A549 (cell line): ENCODE measurements at regions not wholly inside any gene's neighbourhood (a gene's known extent, or its start where the extent isn't known, plus 50 kb on each side); places are given as distances from the start of the nearest gene placed in this dataset.

Source experiments
- ATAC-seq, 2 experiments: fragments of 200-7000 bp in 1 of 2; fragments of >200 bp in 1 of 2; cut with Nextera tagmentation in 1 of 2; cut with Tn5 transposase in 1 of 2; 3 replicates each; pipeline versions ENCODE4 v1.8.0 to v1.9.1; 2018 to 2020; ENCODE audit warnings: mild to moderate bottlenecking in 1 of 2, moderate library complexity in 1 of 2
- CTCF ChIA-PET: fragments of 300-600 bp; sonication (Branson Sonifier 250); formaldehyde crosslinking; extraction: SDS; loops from one replicate; lab custom pipeline; 2021; ENCODE audit warnings: antibody characterized with exemption, inconsistent platforms; lab: Yijun Ruan, JAX
- POLR2A ChIA-PET: fragments of 350-600 bp; formaldehyde crosslinking; extraction: SDS; loops from one replicate; lab custom pipeline; 2021; ENCODE audit warnings: antibody characterized with exemption, inconsistent platforms; lab: Yijun Ruan, JAX
- DNase-seq, 2 experiments: peaks; one replicate each; pipeline versions ENCODE4 v3.0.0 to v3.0.0-alpha.2; 2011 to 2016; ENCODE audit warnings: low read depth in 1 of 2, low spot score in 1 of 2
- FAIRE-seq: peaks from 2 replicates; lab custom pipeline; 2011; peaks lifted over from hg19 to GRCh38; lab: Jason Lieb, UNC
- H3K27ac ChIP-seq, 2 experiments: fragments of >200 bp; sonication (Bioruptor Twin); formaldehyde crosslinking; 3 replicates each; pipeline ENCODE4 v1.5.1; 2016 to 2017
- H3K4me1 ChIP-seq: fragments of >200 bp; sonication (Bioruptor Twin); formaldehyde crosslinking; 3 replicates; pipeline ENCODE4 v1.6.1; 2016
- H3K4me2 ChIP-seq: fragments of >200 bp; sonication (Bioruptor Twin); formaldehyde crosslinking; 3 replicates; pipeline ENCODE4 v1.6.1; 2016
- H3K4me3 ChIP-seq: fragments of >200 bp; sonication (Bioruptor Twin); formaldehyde crosslinking; 3 replicates; pipeline ENCODE4 v1.5.1; 2016
- H3K9me3 ChIP-seq: fragments of >200 bp; sonication (Bioruptor Twin); formaldehyde crosslinking; 3 replicates; pipeline ENCODE4 v1.6.1; 2016
- ATOH8 ChIP-seq: fragments of 250-450 bp; sonication (Bioruptor Pico); IDR thresholded peaks from 2 replicates; pipeline ENCODE4 v1.5.0; 2020; ENCODE audit warnings: low read depth, mild to moderate bottlenecking, moderate library complexity
- CBX2 ChIP-seq: fragments of 200-600 bp; sonication (generic); IDR thresholded peaks from 2 replicates; pipeline ENCODE4 v1.6.1; 2016; ENCODE audit warnings: low read depth, mild to moderate bottlenecking, borderline replicate concordance
- CBX8 ChIP-seq: fragments of 200-600 bp; sonication (generic); IDR thresholded peaks from 2 replicates; pipeline ENCODE4 v1.6.1; 2016
- E2F6 ChIP-seq: IDR thresholded peaks from 2 replicates; pipeline ENCODE4 v1.6.1; 2012; ENCODE audit warnings: low read depth, borderline replicate concordance
- EP300 ChIP-seq, 2 experiments: fragments of >200 bp; sonication (Bioruptor Twin); formaldehyde crosslinking; IDR thresholded peaks; 2 replicates in 1 of 2; 3 replicates in 1 of 2; pipeline ENCODE4 v1.6.1; 2016 to 2017
- FOSL2 ChIP-seq, 2 experiments: fragments of 450-650 bp in 1 of 2; fragments of >200 bp in 1 of 2; sonication (Bioruptor Twin) in 1 of 2; formaldehyde crosslinking; IDR thresholded peaks; 2 replicates each; pipeline versions ENCODE4 v1.5.0 to v1.6.1; 2016 to 2020; ENCODE audit warnings: mild to moderate bottlenecking in 1 of 2, moderate library complexity in 1 of 2
- HDAC2 ChIP-seq: fragments of 200-600 bp; sonication (generic); IDR thresholded peaks from 2 replicates; pipeline ENCODE4 v1.6.1; 2016
- HOXB5 ChIP-seq: fragments of 250-450 bp; sonication (Bioruptor Pico); IDR thresholded peaks from 2 replicates; pipeline ENCODE4 v1.5.0; 2020; ENCODE audit warnings: mild to moderate bottlenecking, moderate library complexity
- JUNB ChIP-seq: fragments of >200 bp; sonication (Bioruptor Twin); formaldehyde crosslinking; IDR thresholded peaks from 2 replicates; pipeline ENCODE4 v1.6.1; 2016
- MAFK ChIP-seq: fragments of 450-650 bp; IDR thresholded peaks from 2 replicates; pipeline ENCODE4 v1.6.1; 2014; ENCODE audit not compliant: partially characterized antibody
- NFE2L2 ChIP-seq: fragments of 150-350 bp; conservative IDR thresholded peaks from 2 replicates; pipeline ENCODE4 v1.6.1; 2014; ENCODE audit warnings: low read length
- NPAS2 ChIP-seq: fragments of 250-450 bp; sonication (Bioruptor Pico); IDR thresholded peaks from 2 replicates; pipeline ENCODE4 v1.8.0; 2022; ENCODE audit warnings: mild to moderate bottlenecking, moderate library complexity, borderline replicate concordance
- PHF8 ChIP-seq: fragments of 200-600 bp; sonication (generic); IDR thresholded peaks from 2 replicates; pipeline ENCODE4 v1.6.1; 2016; ENCODE audit warnings: low read depth, mild to moderate bottlenecking, antibody characterized with exemption, moderate library complexity, borderline replicate concordance
- POLR2A ChIP-seq: IDR thresholded peaks from 2 replicates; pipeline ENCODE4 v1.6.1; 2012; ENCODE audit warnings: mild to moderate bottlenecking, low read length
- POLR2AphosphoS2 ChIP-seq: conservative IDR thresholded peaks from 2 replicates; pipeline ENCODE4 v1.6.1; 2012; ENCODE audit warnings: low read length, improper control_type of control experiment, inconsistent platforms
- RCOR1 ChIP-seq: fragments of 150-350 bp; IDR thresholded peaks from 2 replicates; pipeline ENCODE4 v1.6.1; 2014; ENCODE audit warnings: antibody characterized with exemption, low read length, low read depth
- REST ChIP-seq: fragments of 200-600 bp; sonication (generic); IDR thresholded peaks from 2 replicates; pipeline ENCODE4 v1.6.1; 2016; ENCODE audit warnings: antibody characterized with exemption, mild to moderate bottlenecking, moderate library complexity
- RFX5 ChIP-seq: fragments of 450-650 bp; IDR thresholded peaks from 2 replicates; pipeline ENCODE4 v1.7.1; 2014; ENCODE audit warnings: antibody characterized with exemption, mild to moderate bottlenecking, moderate library complexity
- RNF2 ChIP-seq: fragments of 200-600 bp; sonication (generic); IDR thresholded peaks from 2 replicates; pipeline ENCODE4 v1.6.1; 2016; ENCODE audit warnings: low read depth, mild to moderate bottlenecking, antibody characterized with exemption, moderate library complexity, borderline replicate concordance
- SMC3 ChIP-seq: fragments of >200 bp; sonication (Bioruptor Twin); formaldehyde crosslinking; IDR thresholded peaks from 3 replicates; pipeline ENCODE4 v1.6.1; 2018; ENCODE audit warnings: inconsistent platforms
- SREBF2 ChIP-seq: fragments of 450-650 bp; IDR thresholded peaks from 2 replicates; pipeline ENCODE4 v1.6.1; 2014; ENCODE audit warnings: mild to moderate bottlenecking, moderate library complexity
- ZC3H11A ChIP-seq: fragments of 450-650 bp; IDR thresholded peaks from 2 replicates; pipeline ENCODE4 v1.6.1; 2014; ENCODE audit warnings: antibody characterized with exemption, mild to moderate bottlenecking
- ZNF302 ChIP-seq: fragments of 250-450 bp; sonication (Bioruptor Pico); IDR thresholded peaks from 2 replicates; pipeline ENCODE4 v1.9.0; 2021; ENCODE audit warnings: inconsistent platforms, mild to moderate bottlenecking, moderate library complexity
- WGBS: methylation state at CpG from one replicate; pipeline ENCODE4 v1.1.6; 2017; ENCODE audit errors: missing lambda C conversion rate; 5-methylcytosine and 5-hydroxymethylcytosine counted together
- TF ChIP-seq, protein P1 (sequence below): fragments of >200 bp; sonication (Bioruptor Twin); formaldehyde crosslinking; IDR thresholded peaks from 3 replicates; pipeline ENCODE4 v1.6.1; 2016

DNA sequence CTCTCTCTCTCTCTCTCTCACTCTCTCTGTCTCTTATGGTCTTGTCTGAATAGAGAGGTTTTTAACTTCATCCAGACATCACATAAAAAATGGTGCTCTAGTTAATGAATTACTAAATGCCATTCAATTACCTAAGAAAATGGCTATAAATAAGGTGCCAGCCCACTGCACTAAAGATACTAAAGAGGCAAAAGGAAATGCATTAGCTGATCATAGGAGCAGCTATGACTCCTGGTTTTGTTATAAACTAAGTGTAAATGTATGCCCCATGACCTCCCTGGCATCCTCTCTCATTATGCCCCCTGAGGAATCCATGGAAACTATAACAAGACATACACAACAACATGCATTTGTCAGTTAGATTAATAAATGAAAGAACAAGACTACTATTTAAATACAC lies 57.5 kb upstream of the PDC start:
- Histone ChIP-seq H3K4me3 (no peak overlapping the region), H3K4me1 (peaks cover 19% of the 10 kb centered on the region), H3K27ac (no peak overlapping the region), H3K4me2 (no peak overlapping the region)
- DNase-seq = peak in 1 of 2 experiments; percentile 19
- ChIA-PET POLR2A (no interaction called here), CTCF (interaction anchor here (1.3 kb wide), 1 partner anchor 10 kb away, joined by 3 read pairs; no protein-coding TSS in a partner anchor)
- no peak for FAIRE-seq
- TF ChIP-seq JUNB = no peak
- TF ChIP-seq NPAS2 (CRISPR knock-in tag) = no peak
- no peak for TF ChIP-seq ATOH8 (CRISPR knock-in tag)
- no peak for TF ChIP-seq POLR2A
- TF ChIP-seq HOXB5 (CRISPR knock-in tag) = no peak
- TF ChIP-seq EP300 (IDR thresholded peaks at IDR 0.05) = no peak
- no peak for TF ChIP-seq RNF2
- no peak for TF ChIP-seq E2F6
- TF ChIP-seq HDAC2 = no peak
- TF ChIP-seq ZNF302 = no peak
- TF ChIP-seq FOSL2 (IDR thresholded peaks at IDR 0.05) = no peak
- TF ChIP-seq FOSL2 (CRISPR knock-in tag; IDR thresholded peaks at IDR 0.05) = no peak
- TF ChIP-seq MAFK = no peak
- TF ChIP-seq SMC3 = no peak
- no peak for TF ChIP-seq CBX2
- TF ChIP-seq, all 56 proteins: peak for 0
- ATAC-seq = no peak; a peak in 2 of 6 replicates
- peaks cover 6% of the 10 kb centered on the region for H3K9me3 ChIP-seq

GRCh38 chr1:186514367-186514766 lies 53.5 kb upstream of the PDC start:
- Histone ChIP-seq H3K9me3 (peaks cover 5% of the 10 kb centered on the region; the same call in 2 of the 3 replicates), H3K4me2 (no peak overlapping the region), H3K4me1 (peaks cover 23% of the 10 kb centered on the region), H3K27ac (no peak overlapping the region; a peak in 1 of 6 replicates), H3K4me3 (no peak overlapping the region)
- ATAC-seq (no peak), DNase-seq (no peak), FAIRE-seq (no peak)
- TF ChIP-seq RFX5 (no peak), SREBF2 (no peak), REST (no peak), CBX8 (no peak), PHF8 (no peak), EP300 (IDR thresholded peaks at IDR 0.05) (no peak), NPAS2 (CRISPR knock-in tag) (no peak), POLR2AphosphoS2 (no peak), ZC3H11A (no peak), HOXB5 (CRISPR knock-in tag) (no peak), NFE2L2 (no peak), RCOR1 (no peak)
- TF ChIP-seq, protein P1, sequence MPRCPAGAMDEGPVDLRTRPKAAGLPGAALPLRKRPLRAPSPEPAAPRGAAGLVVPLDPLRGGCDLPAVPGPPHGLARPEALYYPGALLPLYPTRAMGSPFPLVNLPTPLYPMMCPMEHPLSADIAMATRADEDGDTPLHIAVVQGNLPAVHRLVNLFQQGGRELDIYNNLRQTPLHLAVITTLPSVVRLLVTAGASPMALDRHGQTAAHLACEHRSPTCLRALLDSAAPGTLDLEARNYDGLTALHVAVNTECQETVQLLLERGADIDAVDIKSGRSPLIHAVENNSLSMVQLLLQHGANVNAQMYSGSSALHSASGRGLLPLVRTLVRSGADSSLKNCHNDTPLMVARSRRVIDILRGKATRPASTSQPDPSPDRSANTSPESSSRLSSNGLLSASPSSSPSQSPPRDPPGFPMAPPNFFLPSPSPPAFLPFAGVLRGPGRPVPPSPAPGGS = no peak
- ChIA-PET CTCF (interaction anchor here (0.6 to 2.2 kb wide), 3 partner anchors 16 to 169 kb away, joined by 3 to 6 read pairs (median 3); no protein-coding TSS in a partner anchor), POLR2A (no interaction called here)
- 89% methylated on average over 4 of the region's 4 CpGs for WGBS
